Esophagus muscularis mucosa (tissue), 4 donors: ENCODE measurements at regions not wholly inside any gene's neighbourhood (a gene's known extent, or its start where the extent isn't known, plus 50 kb on each side); places are given as distances from the start of the nearest gene placed in this dataset.

Experiments used
- DNase-seq: peaks from one replicate; pipeline ENCODE4 v3.0.0-alpha.2; 2017; ENCODE audit errors: extremely low spot score
- H3K27ac ChIP-seq, 4 donors: fragments of 200-600 bp; sonication (generic); replicated peaks in 1 of 4; 1 replicate in 3 of 4; 2 replicates in 1 of 4; pipeline ENCODE4 v1.5.1; 2016 to 2019; ENCODE audit warnings: mild to moderate bottlenecking in 1 of 4
- H3K27me3 ChIP-seq, 4 donors: fragments of 200-600 bp; sonication (generic); one replicate each; pipeline versions ENCODE4 v1.5.1 to v1.6.0; 2016 to 2019
- H3K36me3 ChIP-seq, 4 donors: fragments of 200-600 bp; sonication (generic); one replicate each; pipeline ENCODE4 v1.5.1; 2016 to 2019
- H3K4me1 ChIP-seq, 4 donors: fragments of 200-600 bp; sonication (generic); one replicate each; pipeline ENCODE4 v1.5.1; 2016 to 2019
- H3K4me3 ChIP-seq, 4 donors: fragments of 200-600 bp; sonication (generic); 1 replicate in 2 of 4; 2 replicates in 2 of 4; pipeline ENCODE4 v1.5.1; 2016 to 2019; ENCODE audit warnings: mild to moderate bottlenecking in 4 of 4, moderate library complexity in 1 of 4
- H3K9me3 ChIP-seq, 4 donors: fragments of 200-600 bp; sonication (generic); 1 replicate in 3 of 4; 2 replicates in 1 of 4; pipeline ENCODE4 v1.5.1; 2016 to 2019
- CTCF ChIP-seq, 3 experiments: fragments of 200-600 bp in 2 of 3; fragments of 450-650 bp in 1 of 3; sonication (generic) in 2 of 3; IDR thresholded peaks; one replicate each; pipeline ENCODE4 v1.5.1; 2017 to 2019; ENCODE audit warnings: antibody characterized with exemption in 3 of 3, mild to moderate bottlenecking in 2 of 3, moderate library complexity in 1 of 3
- EP300 ChIP-seq: sonication (generic); formaldehyde crosslinking; IDR thresholded peaks from one replicate; pipeline ENCODE4 v1.6.1; 2017; ENCODE audit warnings: antibody characterized with exemption
- POLR2A ChIP-seq: fragments of 450-650 bp; IDR thresholded peaks from one replicate; pipeline ENCODE4 v1.6.1; 2017; ENCODE audit warnings: antibody characterized with exemption, moderate library complexity, mild to moderate bottlenecking, low read depth
- POLR2AphosphoS5 ChIP-seq, 2 donors: sonication (generic); formaldehyde crosslinking; IDR thresholded peaks; one replicate each; pipeline ENCODE4 v1.6.1; 2017; ENCODE audit warnings: antibody characterized with exemption in 2 of 2
- WGBS: methylation state at CpG from one replicate; pipeline ENCODE4 v1.1.5; 2018; 5-methylcytosine and 5-hydroxymethylcytosine counted together
- intact Hi-C: fragments of 100-400 bp; cut with DNase I; formaldehyde crosslinking; loops from one replicate; pipeline ENCODE4 v1.15.1; 2023

GRCh38 chr20:16978497-16978896 is 230.3 kb downstream of the OTOR start:
- TF ChIP-seq CTCF (IDR thresholded peaks at IDR 0.05) (no peak), POLR2AphosphoS5 (IDR thresholded peaks at IDR 0.05) (no peak), POLR2A (no peak), EP300 (no peak)
- DNase-seq = no peak
- 88% methylated on average over 1 of the region's 1 CpG for WGBS
- no peak overlapping the region for H3K4me3 ChIP-seq
- H3K36me3 ChIP-seq = no peaks in the 10 kb centered on the region
- H3K27me3 ChIP-seq = no peaks in the 10 kb centered on the region
- peaks cover 0 to 7% (median 3%) of the 10 kb centered on the region in 4 donors for H3K9me3 ChIP-seq
- intact Hi-C loops = no loop called here
- H3K27ac ChIP-seq = no peak overlapping the region
- H3K4me1 ChIP-seq = no peaks in the 10 kb centered on the region

GRCh38 chr20:16982091-16982726 is 234.1 kb downstream of the OTOR start:
- H3K4me3 ChIP-seq = no peak overlapping the region
- intact Hi-C loops = no loop called here
- no peak for TF ChIP-seq POLR2A
- no peak for TF ChIP-seq EP300
- no peak for TF ChIP-seq POLR2AphosphoS5 (IDR thresholded peaks at IDR 0.05)
- TF ChIP-seq CTCF (IDR thresholded peaks at IDR 0.05) = no peak
- H3K27ac ChIP-seq = no peak overlapping the region
- H3K9me3 ChIP-seq = peaks cover 0 to 7% (median 3%) of the 10 kb centered on the region in 4 donors
- no peaks in the 10 kb centered on the region for H3K36me3 ChIP-seq
- DNase-seq = no peak
- WGBS = 63% methylated on average over 4 of the region's 4 CpGs
- no peaks in the 10 kb centered on the region for H3K4me1 ChIP-seq
- no peaks in the 10 kb centered on the region for H3K27me3 ChIP-seq

GRCh38 chr20:16984481-16984880 is 236.3 kb downstream of the OTOR start:
- no peaks in the 10 kb centered on the region for H3K9me3 ChIP-seq
- no peak for DNase-seq
- H3K4me3 ChIP-seq = no peak overlapping the region
- H3K27me3 ChIP-seq = no peaks in the 10 kb centered on the region
- H3K36me3 ChIP-seq = no peaks in the 10 kb centered on the region
- H3K4me1 ChIP-seq = no peaks in the 10 kb centered on the region
- TF ChIP-seq EP300 (no peak), POLR2A (no peak), POLR2AphosphoS5 (IDR thresholded peaks at IDR 0.05) (no peak), CTCF (IDR thresholded peaks at IDR 0.05) (no peak)
- intact Hi-C loops = no loop called here
- H3K27ac ChIP-seq = no peak overlapping the region

DNA sequence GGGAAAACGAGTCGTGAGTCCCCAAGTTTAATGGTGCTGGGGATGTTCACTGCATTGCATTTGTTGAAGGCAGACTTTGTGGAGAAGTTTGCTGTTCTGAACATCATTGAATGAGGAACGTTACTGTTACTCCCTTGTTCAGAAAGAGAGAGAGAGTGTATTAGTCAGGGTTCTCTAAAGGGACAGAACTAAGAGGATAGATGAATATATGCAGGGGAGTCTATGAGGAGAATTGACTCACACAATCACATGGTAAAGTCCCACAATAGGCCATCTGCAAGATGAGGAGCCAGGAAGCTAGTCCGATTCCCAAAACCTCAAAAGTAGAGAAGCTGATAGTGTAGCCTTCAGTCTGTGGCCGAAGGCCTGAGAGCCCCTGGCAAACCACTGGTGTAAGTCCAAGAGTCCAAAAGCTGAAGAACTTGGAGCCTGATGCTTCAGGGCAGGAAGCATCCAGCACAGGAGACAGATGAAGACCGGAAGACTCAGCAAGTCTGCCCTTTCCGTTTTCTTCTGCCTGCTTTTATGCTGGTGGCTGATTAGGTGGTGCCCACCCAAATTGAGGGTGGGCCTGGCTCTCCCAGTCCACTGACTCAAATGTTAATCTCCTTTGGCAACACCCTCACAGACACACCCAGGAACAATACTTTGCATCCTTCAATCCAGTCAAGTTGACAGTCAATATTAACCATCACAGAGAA is 223.5 kb upstream of the PCSK2 start:
- TF ChIP-seq EP300 = no peak
- TF ChIP-seq CTCF (IDR thresholded peaks at IDR 0.05) = no peak
- TF ChIP-seq POLR2A = no peak
- TF ChIP-seq POLR2AphosphoS5 (IDR thresholded peaks at IDR 0.05) = no peak
- no peak for DNase-seq
- Histone ChIP-seq H3K27me3 (no peaks in the 10 kb centered on the region), H3K9me3 (no peaks in the 10 kb centered on the region), H3K36me3 (no peaks in the 10 kb centered on the region), H3K4me3 (no peak overlapping the region), H3K27ac (no peak overlapping the region), H3K4me1 (no peaks in the 10 kb centered on the region)
- intact Hi-C loops = no loop called here
- WGBS = 71% methylated on average over 7 of the region's 7 CpGs

GRCh38 chr20:17010181-17010580 is 216.7 kb upstream of the PCSK2 start:
- no peak for DNase-seq
- H3K4me3 ChIP-seq = no peak overlapping the region
- TF ChIP-seq EP300 (no peak), POLR2A (no peak), CTCF (IDR thresholded peaks at IDR 0.05) (no peak), POLR2AphosphoS5 (IDR thresholded peaks at IDR 0.05) (no peak)
- no peaks in the 10 kb centered on the region for H3K27me3 ChIP-seq
- H3K4me1 ChIP-seq = no peaks in the 10 kb centered on the region
- H3K9me3 ChIP-seq = no peaks in the 10 kb centered on the region
- no peaks in the 10 kb centered on the region for H3K36me3 ChIP-seq
- intact Hi-C loops = no loop called here
- WGBS = 56% methylated on average over 1 of the region's 1 CpG
- H3K27ac ChIP-seq = no peak overlapping the region
